OCI-LY1 (cell line): ENCODE measurements at regions not wholly inside any gene's neighbourhood (a gene's known extent, or its start where the extent isn't known, plus 50 kb on each side); places are given as distances from the start of the nearest gene placed in this dataset.

ENCODE experiments used
- H2AFZ ChIP-seq: fragments of 200-600 bp; sonication (generic), shearing (Covaris generic); 2 replicates; pipeline ENCODE4 v1.6.0; 2014; ENCODE audit warnings: antibody characterized with exemption, mild to moderate bottlenecking, low read length
- H3F3A ChIP-seq: fragments of 200-600 bp; sonication (generic), shearing (Covaris generic); 2 replicates; pipeline ENCODE4 v1.6.0; 2014; ENCODE audit warnings: mild to moderate bottlenecking, antibody characterized with exemption, low read length, moderate library complexity; ENCODE audit not compliant: insufficient read depth
- H3K27ac ChIP-seq: fragments of 200-600 bp; sonication (generic); 2 replicates; pipeline ENCODE4 v1.5.1; 2014; ENCODE audit warnings: low read length, mixed run types, mild to moderate bottlenecking, low read depth; ENCODE audit not compliant: poor library complexity, severe bottlenecking
- H3K27me3 ChIP-seq: fragments of 200-600 bp; sonication (generic); 2 replicates; pipeline ENCODE4 v1.6.0; 2014; ENCODE audit warnings: antibody characterized with exemption, mild to moderate bottlenecking, low read length, moderate library complexity; ENCODE audit not compliant: insufficient read depth
- H3K36me3 ChIP-seq: fragments of 200-600 bp; sonication (generic); 2 replicates; pipeline ENCODE4 v1.6.1; 2014; ENCODE audit warnings: mild to moderate bottlenecking, antibody characterized with exemption, low read length, moderate library complexity, mixed read lengths; ENCODE audit not compliant: insufficient read depth
- H3K4me1 ChIP-seq: fragments of 200-600 bp; sonication (generic); 2 replicates; pipeline ENCODE4 v1.5.1; 2014; ENCODE audit warnings: mild to moderate bottlenecking, low read length, moderate library complexity; ENCODE audit not compliant: insufficient read depth, severe bottlenecking
- H3K4me2 ChIP-seq: fragments of 200-600 bp; sonication (generic), shearing (Covaris generic); 2 replicates; pipeline ENCODE4 v1.6.1; 2014; ENCODE audit warnings: low read length
- H3K4me3 ChIP-seq: fragments of 200-600 bp; sonication (generic); 2 replicates; pipeline ENCODE4 v1.5.1; 2014; ENCODE audit warnings: low read length, low read depth, mild to moderate bottlenecking, mixed read lengths; ENCODE audit not compliant: poor library complexity, severe bottlenecking
- H3K79me2 ChIP-seq: fragments of 200-600 bp; shearing (Covaris generic); 2 replicates; pipeline ENCODE4 v1.6.1; 2016; ENCODE audit warnings: mixed run types, low read length, mixed read lengths; ENCODE audit not compliant: insufficient read depth
- H3K9ac ChIP-seq: fragments of 200-600 bp; sonication (generic), shearing (Covaris generic); 2 replicates; pipeline ENCODE4 v1.6.1; 2014; ENCODE audit warnings: mild to moderate bottlenecking, low read length, mixed read lengths
- H3K9me2 ChIP-seq: fragments of 200-600 bp; sonication (generic), shearing (Covaris generic); 2 replicates; pipeline ENCODE4 v1.6.1; 2014; ENCODE audit warnings: low read depth, mild to moderate bottlenecking, low read length, mixed read lengths
- H3K9me3 ChIP-seq: fragments of 200-600 bp; shearing (Covaris generic); 2 replicates; pipeline ENCODE4 v1.6.1; 2014; ENCODE audit warnings: low read length, mixed read lengths
- H4K20me1 ChIP-seq: fragments of 200-600 bp; sonication (generic), shearing (Covaris generic); 2 replicates; pipeline ENCODE4 v1.6.0; 2016; ENCODE audit warnings: mild to moderate bottlenecking, low read length; ENCODE audit not compliant: insufficient read depth
- CTCF ChIP-seq: fragments of 200-600 bp; sonication (generic), shearing (Covaris generic); IDR thresholded peaks from 2 replicates; pipeline ENCODE4 v1.5.1; 2017; ENCODE audit warnings: mild to moderate bottlenecking, antibody characterized with exemption, low read length, moderate library complexity, mixed read lengths
- EZH2 ChIP-seq: fragments of 200-600 bp; sonication (generic), shearing (Covaris generic); IDR thresholded peaks from 2 replicates; pipeline ENCODE4 v1.8.0; 2017; ENCODE audit warnings: borderline replicate concordance, mixed run types, mild to moderate bottlenecking, antibody characterized with exemption, low read length, moderate library complexity, mixed read lengths

GRCh38 chr1:98164509-98164908 is 243.7 kb upstream of the DPYD start:
- H3K9me3 ChIP-seq = no peaks in the 10 kb centered on the region
- H3K36me3 ChIP-seq = no peaks in the 10 kb centered on the region
- H3K9ac ChIP-seq = no peak overlapping the region
- no peak overlapping the region for H3K4me3 ChIP-seq
- H3K27ac ChIP-seq = no peak overlapping the region
- H3K4me2 ChIP-seq = no peak overlapping the region
- H3K79me2 ChIP-seq = no peaks in the 10 kb centered on the region
- H3F3A ChIP-seq = no peaks in the 10 kb centered on the region
- H2AFZ ChIP-seq = no peak overlapping the region
- no peaks in the 10 kb centered on the region for H4K20me1 ChIP-seq
- H3K9me2 ChIP-seq = no peaks in the 10 kb centered on the region
- H3K27me3 ChIP-seq = no peaks in the 10 kb centered on the region
- H3K4me1 ChIP-seq = no peaks in the 10 kb centered on the region
- no peak for TF ChIP-seq CTCF
- no peak for TF ChIP-seq EZH2

- Histone ChIP-seq H3K9ac (no peak overlapping the region), H3K36me3 (no peaks in the 10 kb centered on the region), H3K4me1 (no peaks in the 10 kb centered on the region), H3K4me2 (no peak overlapping the region), H3K9me2 (no peaks in the 10 kb centered on the region), H2AFZ (no peak overlapping the region), H3K27me3 (no peaks in the 10 kb centered on the region), H4K20me1 (no peaks in the 10 kb centered on the region), H3K9me3 (no peaks in the 10 kb centered on the region), H3K4me3 (no peak overlapping the region), H3F3A (no peaks in the 10 kb centered on the region), H3K79me2 (no peaks in the 10 kb centered on the region), H3K27ac (no peak overlapping the region)
- TF ChIP-seq CTCF = no peak
Measured at GRCh38 chr1:98157524-98158313, 236.9 kb upstream of the DPYD start.

GRCh38 chr1:98147280-98147679 is 226.4 kb upstream of the DPYD start:
- no peaks in the 10 kb centered on the region for H3F3A ChIP-seq

More at GRCh38 chr1:98147280-98147679, 226.4 kb upstream of the DPYD start:
- TF ChIP-seq EZH2 = no peak
- no peak for TF ChIP-seq CTCF
- no peak overlapping the region for H3K4me3 ChIP-seq
- H3K4me2 ChIP-seq = no peak overlapping the region
- H3K9me3 ChIP-seq = no peaks in the 10 kb centered on the region
- no peaks in the 10 kb centered on the region for H3K27me3 ChIP-seq
- H2AFZ ChIP-seq = no peak overlapping the region
- H3K9ac ChIP-seq = no peak overlapping the region
- H3K27ac ChIP-seq = no peak overlapping the region
- no peaks in the 10 kb centered on the region for H3K4me1 ChIP-seq
- H3K36me3 ChIP-seq = no peaks in the 10 kb centered on the region
- H3K9me2 ChIP-seq = no peaks in the 10 kb centered on the region
- no peaks in the 10 kb centered on the region for H3K79me2 ChIP-seq
- H4K20me1 ChIP-seq = no peaks in the 10 kb centered on the region
